Psoas muscle (tissue), 7 donors: ENCODE measurements at regions not wholly inside any gene's neighbourhood (a gene's known extent, or its start where the extent isn't known, plus 50 kb on each side); places are given as distances from the start of the nearest gene placed in this dataset.
"Not testable (repeated sequence)": the region's sequence is repeated elsewhere in the genome, so short reads cannot be mapped to it uniquely, and the experiment has no call there.

ENCODE experiments used
- ATAC-seq, 4 donors: fragments of 200-7000 bp; cut with Tn5 transposase; one replicate each; pipeline ENCODE4 v1.9.1; 2020; ENCODE audit warnings: moderate library complexity in 3 of 4, mild to moderate bottlenecking in 2 of 4
- DNase-seq, 2 donors: peaks; one replicate each; pipeline ENCODE4 v3.0.0-alpha.2; 2020
- H3K27ac ChIP-seq: fragments of 200-600 bp; one replicate; pipeline ENCODE4 v1.8.0; 2022
- H3K27me3 ChIP-seq, 3 donors: fragments of 200-600 bp in 1 of 3; one replicate each; pipeline versions ENCODE4 v1.6.1 to v1.8.0; 2013 to 2022; ENCODE audit warnings: low read length in 2 of 3, mild to moderate bottlenecking in 2 of 3, moderate library complexity in 1 of 3; ENCODE audit not compliant: insufficient read depth in 3 of 3
- H3K36me3 ChIP-seq, 2 donors: fragments of 200-600 bp in 1 of 2; one replicate each; pipeline versions ENCODE4 v1.6.1 to v1.8.0; 2013 to 2022; ENCODE audit warnings: low read depth in 1 of 2, mild to moderate bottlenecking in 1 of 2, moderate library complexity in 1 of 2; ENCODE audit not compliant: insufficient read depth in 1 of 2
- H3K4me1 ChIP-seq: fragments of 200-600 bp; one replicate; pipeline ENCODE4 v1.8.0; 2022
- H3K4me3 ChIP-seq: fragments of 200-600 bp; one replicate; pipeline ENCODE4 v1.8.0; 2022; ENCODE audit warnings: mild to moderate bottlenecking
- H3K9me3 ChIP-seq: fragments of 200-600 bp; one replicate; pipeline ENCODE4 v1.8.0; 2022
- WGBS, 3 donors: extraction: QIAGEN DNeasy Blood & Tissue Kit; methylation state at CpG; one replicate each; pipeline versions ENCODE4 v1.1.6 to v1.1.7; 2013; 5-methylcytosine and 5-hydroxymethylcytosine counted together
- intact Hi-C, 2 donors: fragments of 100-400 bp; cut with DNase I; formaldehyde crosslinking; loops; one replicate each; pipeline versions ENCODE4 v1.11.0 to v1.14.2; 2022
- TF ChIP-seq, protein P1 (sequence below): fragments of 200-600 bp; IDR thresholded peaks from one replicate; pipeline ENCODE4 v1.8.0; 2022; ENCODE audit warnings: antibody characterized with exemption
- donor health status: healthy with polysubstance abuse.
- donor health status: DM: no; HTN: no; CAD: no; lungs with moderate emphysema.
- donor health status: Bipolar disorder and iron deficiency.
- donor health status: healthy.
- donor health status: DM: yes; HTN: yes; CAD: no.
- donor health status: DM: no; HTN: no; CAD: no.
- donor health status: DM: yes; HTN: yes; CAD: no.

DNA sequence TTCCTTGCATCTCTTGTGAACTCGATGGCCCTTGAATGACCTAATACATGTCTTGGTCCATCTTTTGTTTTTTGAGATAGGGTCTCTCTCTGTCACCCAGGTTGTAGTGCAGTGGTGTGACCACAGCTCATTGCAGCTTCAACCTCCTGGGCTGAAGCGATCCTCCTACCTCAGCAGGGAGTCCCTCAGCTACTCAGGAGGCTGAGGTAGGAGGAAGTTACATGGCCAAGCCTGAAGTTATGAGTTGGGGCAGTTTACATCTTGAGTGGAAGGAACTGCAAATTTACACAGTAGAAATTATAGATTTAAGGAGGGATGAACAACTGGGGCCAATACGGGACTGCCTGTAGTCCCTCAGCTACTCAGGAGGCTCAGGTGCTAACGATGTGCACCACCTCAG lies 97.2 kb upstream of the METTL14 start:
- ATAC-seq = no peak
- H3K27me3 ChIP-seq = no peaks in the 10 kb centered on the region
- H3K9me3 ChIP-seq = no peaks in the 10 kb centered on the region
- H3K36me3 ChIP-seq = no peaks in the 10 kb centered on the region
- intact Hi-C loops = no loop called here
- H3K4me1 ChIP-seq = peaks cover 7% of the 10 kb centered on the region
- TF ChIP-seq, protein P1, sequence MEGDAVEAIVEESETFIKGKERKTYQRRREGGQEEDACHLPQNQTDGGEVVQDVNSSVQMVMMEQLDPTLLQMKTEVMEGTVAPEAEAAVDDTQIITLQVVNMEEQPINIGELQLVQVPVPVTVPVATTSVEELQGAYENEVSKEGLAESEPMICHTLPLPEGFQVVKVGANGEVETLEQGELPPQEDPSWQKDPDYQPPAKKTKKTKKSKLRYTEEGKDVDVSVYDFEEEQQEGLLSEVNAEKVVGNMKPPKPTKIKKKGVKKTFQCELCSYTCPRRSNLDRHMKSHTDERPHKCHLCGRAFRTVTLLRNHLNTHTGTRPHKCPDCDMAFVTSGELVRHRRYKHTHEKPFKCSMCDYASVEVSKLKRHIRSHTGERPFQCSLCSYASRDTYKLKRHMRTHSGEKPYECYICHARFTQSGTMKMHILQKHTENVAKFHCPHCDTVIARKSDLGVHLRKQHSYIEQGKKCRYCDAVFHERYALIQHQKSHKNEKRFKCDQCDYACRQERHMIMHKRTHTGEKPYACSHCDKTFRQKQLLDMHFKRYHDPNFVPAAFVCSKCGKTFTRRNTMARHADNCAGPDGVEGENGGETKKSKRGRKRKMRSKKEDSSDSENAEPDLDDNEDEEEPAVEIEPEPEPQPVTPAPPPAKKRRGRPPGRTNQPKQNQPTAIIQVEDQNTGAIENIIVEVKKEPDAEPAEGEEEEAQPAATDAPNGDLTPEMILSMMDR = no peak
- no peak for DNase-seq
- 85 to 88% (median 87%) methylated on average over 4 of the region's 4 CpGs for WGBS, 3 donors
- H3K27ac ChIP-seq = no peak overlapping the region
- H3K4me3 ChIP-seq = no peak overlapping the region

DNA sequence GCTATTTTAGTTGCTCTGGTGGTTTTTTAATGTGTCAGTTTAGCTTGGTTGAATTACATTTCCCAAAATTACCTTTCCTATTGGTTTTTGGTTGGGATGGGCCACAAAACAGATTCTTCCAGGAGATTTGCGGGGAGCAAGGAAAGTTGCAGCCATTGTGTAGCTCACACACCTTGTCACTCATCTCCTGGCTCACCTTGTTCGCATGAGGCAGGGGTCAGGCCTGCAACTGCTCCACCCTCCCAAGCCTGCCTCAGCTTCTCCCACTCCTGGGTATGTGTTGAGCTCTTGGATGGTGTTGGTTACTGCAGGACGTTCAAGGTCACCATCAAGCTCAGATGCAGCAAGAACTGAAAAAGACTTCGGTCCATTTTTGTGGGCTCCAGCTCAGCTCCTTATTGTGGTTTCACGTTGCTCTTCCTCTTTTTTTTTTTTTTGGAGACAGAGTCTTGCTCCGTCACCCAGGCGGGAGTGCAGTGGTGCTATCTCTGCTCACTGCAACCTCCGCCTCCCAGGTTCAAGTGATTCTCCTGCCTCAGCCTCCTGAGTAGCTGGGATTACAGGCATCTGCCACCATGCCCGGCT lies 95.6 kb upstream of the METTL14 start:
- Histone ChIP-seq H3K4me1 (peaks cover 7% of the 10 kb centered on the region), H3K27me3 (no peaks in the 10 kb centered on the region)
- TF ChIP-seq, protein P1 = no peak

DNA sequence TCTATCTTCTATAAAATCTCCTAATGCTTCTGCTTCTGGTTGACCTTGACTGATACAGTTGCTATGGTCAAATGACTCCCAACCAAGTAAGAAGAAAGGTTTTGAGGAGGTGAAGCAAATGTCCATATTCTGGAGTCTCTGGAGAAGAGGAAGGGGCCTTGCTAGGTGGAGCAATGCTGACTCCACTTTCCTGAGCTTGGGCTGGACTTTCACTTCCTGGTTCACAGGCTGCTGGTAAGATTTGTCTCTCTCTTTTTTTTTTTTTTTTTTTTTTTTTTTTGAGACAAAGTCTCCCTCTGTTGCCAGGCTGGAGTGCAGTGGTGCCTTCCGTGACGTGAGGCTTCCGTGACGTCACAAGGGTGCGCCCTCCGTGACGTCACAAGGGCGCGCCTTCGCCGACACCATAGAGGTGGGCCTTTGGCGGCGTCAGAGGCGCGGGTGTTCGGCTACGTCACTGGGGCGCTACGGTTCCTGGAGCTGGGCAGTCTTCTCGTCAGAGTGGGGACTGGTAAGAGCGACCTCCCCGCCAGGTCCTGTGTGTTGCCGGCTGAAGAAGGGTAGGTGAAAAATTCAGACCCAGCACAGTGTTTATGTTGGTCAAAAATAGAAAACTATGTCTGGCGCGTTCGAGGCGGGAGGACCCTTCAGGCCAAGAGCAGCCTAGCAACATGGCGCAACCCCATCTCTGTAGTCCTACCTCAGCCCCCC lies 93.7 kb upstream of the METTL14 start:
- intact Hi-C loops, H3K27me3 ChIP-seq, H3K36me3 ChIP-seq, H3K4me1 ChIP-seq, H3K9me3 ChIP-seq: not testable (repeated sequence)
- Histone ChIP-seq H3K27ac (peak overlapping the region; percentile 80), H3K4me3 (peak overlapping the region; percentile 69)
- peak; percentile 97 to 100 (median 100) for ATAC-seq
- peak; percentile 91 to 96 for DNase-seq
- 6 to 23% (median 7%) methylated on average over 28 of the region's 28 CpGs for WGBS, 3 donors

More for the DNA sequence above, 95.6 kb upstream of the METTL14 start:
- 86 to 91% (median 91%) methylated on average over 9 of the region's 9 CpGs for WGBS, 3 donors
- Histone ChIP-seq H3K27ac (no peak overlapping the region), H3K9me3 (no peaks in the 10 kb centered on the region), H3K4me3 (no peak overlapping the region), H3K36me3 (peaks cover 0 to 2% of the 10 kb centered on the region in 2 donors)
- intact Hi-C loops = no loop called here
- ATAC-seq (no peak), DNase-seq (no peak)

DNA sequence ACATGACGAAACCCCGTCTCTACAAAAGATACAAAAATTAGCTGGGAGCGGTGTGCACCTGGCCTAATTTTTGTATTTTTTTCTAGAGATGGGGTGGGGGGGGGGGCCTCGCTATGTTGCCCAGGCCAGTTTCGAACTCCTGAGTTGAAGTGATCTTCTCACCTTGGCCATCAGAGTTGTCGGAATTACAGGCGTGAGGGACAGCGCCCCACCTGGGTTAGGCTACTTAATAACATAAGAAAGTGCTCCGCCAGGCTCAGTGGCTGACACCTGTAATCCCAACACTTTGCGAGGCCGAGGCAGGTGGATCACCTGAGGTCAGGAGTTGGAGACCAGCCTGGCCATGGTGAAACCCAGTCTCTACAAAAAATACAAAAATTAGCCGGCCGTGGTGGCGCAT lies 92.9 kb upstream of the METTL14 start:
- H3K4me1 ChIP-seq, H3K9me3 ChIP-seq, ATAC-seq, DNase-seq, intact Hi-C loops, H3K27me3 ChIP-seq: not testable (repeated sequence)
- Histone ChIP-seq H3K27ac (peak overlapping the region; percentile 80), H3K4me3 (peak overlapping the region; percentile 69), H3K36me3 (peaks cover 0 to 14% of the 10 kb centered on the region in 2 donors)
- 91 to 95% (median 91%) methylated on average over 9 to 12 of the region's 14 CpGs for WGBS, 3 donors

DNA sequence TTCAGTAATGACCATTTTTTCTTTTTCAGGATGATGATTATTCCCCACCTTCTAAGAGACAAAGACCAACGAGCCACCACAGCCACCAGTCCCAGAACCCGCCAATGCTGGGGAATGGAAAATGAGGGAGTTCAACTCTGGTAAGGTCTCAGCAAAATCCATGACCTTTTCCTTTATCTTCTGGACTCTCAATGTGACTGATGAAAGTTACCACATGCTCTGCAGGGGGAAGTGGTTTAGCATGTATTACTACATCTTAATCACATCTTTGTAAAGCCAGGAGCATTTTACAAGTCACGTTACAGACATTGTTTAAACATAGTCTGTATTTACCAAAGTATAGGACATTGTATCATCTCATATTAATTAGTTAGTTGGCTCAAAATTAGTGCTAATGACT lies 89.3 kb upstream of the METTL14 start:
- H3K4me1 ChIP-seq, H3K4me3 ChIP-seq, intact Hi-C loops, H3K27me3 ChIP-seq, H3K27ac ChIP-seq, DNase-seq, ATAC-seq, H3K9me3 ChIP-seq: not testable (repeated sequence)
- 71 to 85% (median 81%) methylated on average over 3 of the region's 3 CpGs for WGBS, 3 donors
- H3K36me3 ChIP-seq = peaks cover 0 to 19% of the 10 kb centered on the region in 2 donors

DNA sequence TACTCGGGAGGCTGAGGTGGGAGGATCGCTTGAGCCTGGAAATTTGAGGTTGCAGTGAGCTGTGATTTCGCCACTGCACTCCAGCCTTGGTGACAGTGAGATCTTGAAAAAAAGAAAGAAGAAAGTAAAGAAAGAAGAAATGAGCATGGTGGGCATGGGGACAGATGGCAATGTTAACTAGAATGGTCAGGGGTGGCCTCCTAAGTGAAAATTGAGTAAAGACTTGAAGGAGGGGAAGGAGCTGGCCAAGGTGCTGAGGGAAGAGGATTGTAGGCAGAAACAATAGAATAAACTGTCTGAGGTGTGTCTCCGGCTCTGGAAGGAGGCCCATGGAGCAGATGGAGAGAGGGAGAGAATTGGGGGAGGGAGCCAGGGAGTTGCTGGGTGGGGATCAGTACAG lies 60.1 kb upstream of the METTL14 start:
- not testable (repeated sequence) for H3K27me3 ChIP-seq, H3K4me3 ChIP-seq, ATAC-seq, DNase-seq, H3K4me1 ChIP-seq, H3K27ac ChIP-seq, H3K9me3 ChIP-seq
- intact Hi-C loops = loop anchor here in 1 of 2 donors (10.0 kb wide), 1 partner anchor 50 kb away; no protein-coding TSS in a partner anchor
- peaks cover 0 to 12% of the 10 kb centered on the region in 2 donors for H3K36me3 ChIP-seq
- WGBS, 3 donors = 85 to 100% (median 85%) methylated on average over 2 to 4 of the region's 4 CpGs

DNA sequence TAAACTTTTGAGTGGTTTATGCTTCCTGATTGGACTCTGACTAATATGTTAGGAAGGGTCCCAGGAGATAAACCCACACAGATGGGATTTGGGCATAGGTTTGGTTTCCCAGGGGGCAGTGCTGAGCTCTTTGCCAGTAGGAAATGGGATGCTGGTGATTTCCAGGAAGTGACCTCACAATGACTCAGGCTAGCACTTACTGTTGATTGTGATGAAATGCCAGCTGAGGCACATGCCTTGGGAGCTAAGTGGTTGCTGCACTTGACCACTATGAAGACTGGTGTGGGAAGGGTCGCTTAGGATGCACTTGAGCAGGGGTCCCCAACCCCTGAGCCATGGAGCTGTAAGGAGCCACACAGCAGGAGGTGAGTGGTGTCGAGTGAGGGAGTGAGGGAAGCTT lies 55.5 kb upstream of the METTL14 start:
- WGBS, 3 donors = 69 to 90% (median 85%) methylated on average over 1 to 2 of the region's 2 CpGs
- Histone ChIP-seq H3K27ac (peak overlapping the region; percentile 46), H3K36me3 (peaks cover 0 to 27% of the 10 kb centered on the region in 2 donors)
- not testable (repeated sequence) for H3K4me3 ChIP-seq, H3K27me3 ChIP-seq, DNase-seq, H3K4me1 ChIP-seq, H3K9me3 ChIP-seq, ATAC-seq
- intact Hi-C loops = loop anchor here in 1 of 2 donors (10.0 kb wide), 1 partner anchor 45 kb away; no protein-coding TSS in a partner anchor

DNA sequence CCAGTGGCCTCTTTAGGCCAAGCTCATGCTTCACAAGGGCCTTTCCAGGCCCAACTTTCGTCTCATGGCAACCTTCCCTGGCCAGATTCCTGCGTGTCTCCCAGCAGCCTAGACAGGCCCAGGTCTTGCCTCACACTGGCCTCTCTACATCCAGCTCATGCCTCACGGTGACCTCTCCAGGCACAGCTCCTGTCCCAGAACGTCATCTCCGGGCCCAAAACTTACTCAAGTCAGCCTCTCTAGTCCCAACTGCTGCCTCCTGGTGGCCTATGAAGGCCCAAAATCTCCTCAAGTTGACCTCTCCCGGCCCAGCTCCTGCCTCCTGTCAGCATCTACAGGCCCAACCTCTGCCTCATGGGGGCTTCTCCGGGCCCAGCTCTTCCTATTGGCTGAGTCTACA lies 54.3 kb upstream of the METTL14 start:
- H3K9me3 ChIP-seq, H3K27me3 ChIP-seq, DNase-seq, H3K4me3 ChIP-seq, ATAC-seq, H3K4me1 ChIP-seq, intact Hi-C loops, H3K27ac ChIP-seq: not testable (repeated sequence)
- 64 to 100% methylated on average over 1 to 6 of the region's 7 CpGs; no CpG with 5 or more reads in 1 of the 3 donors for WGBS, 3 donors
- H3K36me3 ChIP-seq = peaks cover 0 to 27% of the 10 kb centered on the region in 2 donors

DNA sequence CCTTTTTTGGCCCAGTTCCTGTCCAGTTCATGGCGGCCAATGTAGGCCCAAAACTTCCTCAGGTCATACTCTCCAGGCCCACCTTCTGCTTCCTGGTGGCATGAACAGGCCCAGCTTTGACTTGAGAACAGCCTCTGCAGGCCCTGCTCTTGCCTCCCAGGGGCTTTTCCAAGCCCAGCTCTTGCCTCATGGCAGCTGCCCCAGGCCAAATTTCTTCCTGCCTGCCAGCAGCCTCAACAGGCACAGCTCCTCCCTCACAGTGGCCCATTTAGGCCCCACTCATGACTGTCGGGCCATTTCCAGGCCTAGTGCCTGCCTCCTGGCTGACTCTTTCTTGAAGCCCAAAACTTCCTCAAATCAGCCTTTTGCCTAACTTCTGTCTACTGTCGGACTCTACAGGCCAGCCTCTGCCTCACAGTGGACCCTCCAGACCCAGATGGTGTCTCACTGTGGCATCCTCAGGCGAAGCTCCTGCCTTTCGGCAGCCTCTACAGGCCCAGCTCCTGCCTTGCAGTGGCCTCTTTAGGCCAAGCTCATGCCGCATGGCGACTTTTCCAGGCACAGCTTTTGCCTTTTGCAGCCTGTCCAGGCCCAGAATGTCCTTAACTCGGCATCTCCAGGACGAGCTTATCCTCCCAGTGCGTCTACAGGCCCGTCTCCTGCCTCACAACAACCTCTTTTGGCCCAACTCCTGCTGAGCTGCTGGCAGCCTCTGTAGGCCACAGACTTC lies 53.7 kb upstream of the METTL14 start:
- 84 to 87% (median 85%) methylated on average over 11 of the region's 11 CpGs for WGBS, 3 donors
- peak in 1 of 2 donors; percentile 19 for DNase-seq

More for the DNA sequence above, 53.7 kb upstream of the METTL14 start:
- H3K4me1 ChIP-seq, H3K4me3 ChIP-seq, H3K27me3 ChIP-seq, ATAC-seq, intact Hi-C loops, H3K27ac ChIP-seq, H3K9me3 ChIP-seq: not testable (repeated sequence)
- peaks cover 0 to 27% of the 10 kb centered on the region in 2 donors for H3K36me3 ChIP-seq
